ENCODE measurements at regions not wholly inside any gene's neighbourhood (a gene's known extent, or its start where the extent isn't known, plus 50 kb on each side); places are given as distances from the start of the nearest gene placed in this dataset.

DNA sequence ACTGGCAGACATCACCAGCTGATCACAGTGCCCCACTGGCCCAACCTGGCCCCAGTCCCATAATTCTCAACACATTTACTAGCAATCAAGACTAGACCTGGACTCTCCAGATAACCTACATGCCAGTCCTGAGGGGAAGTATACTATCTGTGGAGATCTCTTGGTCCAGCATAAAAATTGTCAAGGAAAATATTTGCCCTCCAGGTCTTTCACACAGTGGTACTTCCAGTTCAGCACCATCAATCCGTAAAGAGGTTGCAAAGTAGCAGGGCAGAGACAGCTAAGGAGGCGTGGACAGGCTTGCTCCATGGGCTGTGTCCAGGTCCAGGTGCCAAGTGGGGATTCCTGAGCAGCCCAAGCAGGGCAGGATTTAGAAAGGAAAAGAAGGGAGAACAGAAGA, 143.6 kb upstream of the BACE2 start:
- H3K4me1 ChIP-seq (ENCODE audit: insufficient read depth, low read length), result no peaks in the 10 kb centered on the region
- H3K79me2 ChIP-seq (ENCODE audit: low read length), result no peaks in the 10 kb centered on the region
- H4K20me1 ChIP-seq (ENCODE audit: low read length), result no peaks in the 10 kb centered on the region
- DNase-seq, result no peak
- no peak overlapping the region for H3K27ac ChIP-seq (ENCODE audit: low read length)
- H3K4me2 ChIP-seq (ENCODE audit: low read length), result no peak overlapping the region
- intact Hi-C loops (cut with micrococcal nuclease), result no loop called here
- no peak for ATAC-seq
- H3F3A ChIP-seq (ENCODE audit: low read length, unreplicated experiment), result no peaks in the 10 kb centered on the region
- no peak overlapping the region for H3K9ac ChIP-seq (ENCODE audit: low read length)
- TF ChIP-seq EZH2phosphoT487 (IDR thresholded peaks at IDR 0.05; ENCODE audit: borderline replicate concordance, low read length) (no peak), EZH2 (IDR thresholded peaks at IDR 0.05; ENCODE audit: low read length, unreplicated experiment) (no peak)
- TF ChIP-seq, protein P1, sequence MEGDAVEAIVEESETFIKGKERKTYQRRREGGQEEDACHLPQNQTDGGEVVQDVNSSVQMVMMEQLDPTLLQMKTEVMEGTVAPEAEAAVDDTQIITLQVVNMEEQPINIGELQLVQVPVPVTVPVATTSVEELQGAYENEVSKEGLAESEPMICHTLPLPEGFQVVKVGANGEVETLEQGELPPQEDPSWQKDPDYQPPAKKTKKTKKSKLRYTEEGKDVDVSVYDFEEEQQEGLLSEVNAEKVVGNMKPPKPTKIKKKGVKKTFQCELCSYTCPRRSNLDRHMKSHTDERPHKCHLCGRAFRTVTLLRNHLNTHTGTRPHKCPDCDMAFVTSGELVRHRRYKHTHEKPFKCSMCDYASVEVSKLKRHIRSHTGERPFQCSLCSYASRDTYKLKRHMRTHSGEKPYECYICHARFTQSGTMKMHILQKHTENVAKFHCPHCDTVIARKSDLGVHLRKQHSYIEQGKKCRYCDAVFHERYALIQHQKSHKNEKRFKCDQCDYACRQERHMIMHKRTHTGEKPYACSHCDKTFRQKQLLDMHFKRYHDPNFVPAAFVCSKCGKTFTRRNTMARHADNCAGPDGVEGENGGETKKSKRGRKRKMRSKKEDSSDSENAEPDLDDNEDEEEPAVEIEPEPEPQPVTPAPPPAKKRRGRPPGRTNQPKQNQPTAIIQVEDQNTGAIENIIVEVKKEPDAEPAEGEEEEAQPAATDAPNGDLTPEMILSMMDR (conservative IDR thresholded peaks at IDR 0.05; ENCODE audit: low read depth, low read length), result no peak
- no peak overlapping the region for H3K4me3 ChIP-seq (ENCODE audit: low read length)
- H2AFZ ChIP-seq (ENCODE audit: low read length), result no peak overlapping the region
- no peaks in the 10 kb centered on the region for H3K9me2 ChIP-seq (replicated peaks; ENCODE audit: low read length)
- BruUV-seq (replicated peaks), result no TSS peak
- H3K27me3 ChIP-seq (ENCODE audit: low read length), result no peaks in the 10 kb centered on the region
- H3K36me3 ChIP-seq (ENCODE audit: low read depth, low read length), result no peaks in the 10 kb centered on the region
- ChIA-PET POLR2A (ENCODE audit: unreplicated experiment) (no interaction called here), CTCF (no interaction called here)
- H3K9me3 ChIP-seq (ENCODE audit: low read length), result 0 out of 2 replicates have a peak, but pooled peaks cover 4% of the 10 kb centered on the region

DNA sequence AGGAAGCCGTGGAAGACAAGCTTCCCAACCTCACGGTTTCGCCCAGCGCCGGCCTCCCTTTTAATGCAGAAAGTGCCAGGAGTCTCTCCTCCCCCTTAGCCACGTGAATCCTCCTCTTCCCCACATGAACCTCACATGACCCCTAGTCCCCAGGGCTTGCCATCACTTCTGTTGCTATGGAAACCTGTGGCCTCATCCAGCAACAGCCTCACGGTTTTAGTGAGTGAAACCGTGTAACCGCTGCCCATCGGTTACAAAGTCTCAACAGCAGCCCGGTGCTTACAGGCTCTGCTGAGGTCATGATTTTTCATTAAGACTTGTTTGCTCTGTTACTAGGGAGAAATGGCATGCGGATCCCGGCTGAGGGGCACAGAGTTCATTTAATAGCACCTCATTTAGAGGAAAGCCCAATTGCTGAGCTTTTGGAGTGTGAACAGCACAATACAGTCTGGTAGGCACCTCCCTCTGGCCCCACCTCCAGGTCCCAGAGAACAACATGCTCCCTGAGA, 143.2 kb upstream of the BACE2 start:
- Histone ChIP-seq H3K9me2 (replicated peaks; ENCODE audit: low read length) (no peaks in the 10 kb centered on the region), H3K4me2 (ENCODE audit: low read length) (no peak overlapping the region), H3K9me3 (ENCODE audit: low read length) (0 out of 2 replicates have a peak, but pooled peaks cover 4% of the 10 kb centered on the region), H3F3A (ENCODE audit: low read length, unreplicated experiment) (no peaks in the 10 kb centered on the region), H3K36me3 (ENCODE audit: low read depth, low read length) (no peaks in the 10 kb centered on the region), H3K4me1 (ENCODE audit: insufficient read depth, low read length) (no peaks in the 10 kb centered on the region), H3K27ac (ENCODE audit: low read length) (no peak overlapping the region), H3K79me2 (ENCODE audit: low read length) (no peaks in the 10 kb centered on the region), H3K27me3 (ENCODE audit: low read length) (no peaks in the 10 kb centered on the region), H3K9ac (ENCODE audit: low read length) (no peak overlapping the region), H4K20me1 (ENCODE audit: low read length) (no peaks in the 10 kb centered on the region), H3K4me3 (ENCODE audit: low read length) (no peak overlapping the region), H2AFZ (ENCODE audit: low read length) (no peak overlapping the region)
- DNase-seq (no peak), ATAC-seq (no peak)
- POLR2A ChIA-PET (ENCODE audit: unreplicated experiment), result no interaction called here
- no peak for TF ChIP-seq EZH2 (IDR thresholded peaks at IDR 0.05; ENCODE audit: low read length, unreplicated experiment)
- TF ChIP-seq, protein P1 (conservative IDR thresholded peaks at IDR 0.05; ENCODE audit: low read depth, low read length), result no peak
- TF ChIP-seq EZH2phosphoT487 (IDR thresholded peaks at IDR 0.05; ENCODE audit: borderline replicate concordance, low read length), result no peak
- intact Hi-C loops (cut with micrococcal nuclease), result no loop called here
- CTCF ChIA-PET, result no interaction called here
- no TSS peak for BruUV-seq (replicated peaks)

DNA sequence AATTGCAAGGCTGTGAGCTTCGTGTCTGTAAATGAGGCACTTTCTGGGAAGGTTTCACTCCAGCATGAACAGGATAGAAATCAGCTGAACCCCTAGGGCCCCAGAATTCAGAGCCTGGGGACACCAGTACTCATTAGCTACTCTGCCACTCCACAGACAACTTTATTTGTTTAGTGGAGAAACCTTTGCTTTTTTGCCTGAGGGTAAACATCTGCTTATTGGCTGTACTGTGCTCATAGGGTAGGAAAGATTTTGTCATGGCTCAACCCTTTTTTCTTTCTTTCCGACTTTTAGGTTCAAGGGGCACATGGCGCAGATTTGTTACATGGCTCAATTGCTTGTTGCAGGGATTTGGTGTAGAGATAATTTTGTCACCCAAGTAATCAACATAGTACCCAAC, 138.4 kb upstream of the BACE2 start:
- no peak for ATAC-seq
- no peak overlapping the region for H3K27ac ChIP-seq (ENCODE audit: low read length)
- CTCF ChIA-PET, result no interaction called here

More for the DNA sequence above, 138.4 kb upstream of the BACE2 start:
- intact Hi-C loops (cut with micrococcal nuclease), result no loop called here
- H4K20me1 ChIP-seq (ENCODE audit: low read length), result no peaks in the 10 kb centered on the region
- H2AFZ ChIP-seq (ENCODE audit: low read length), result no peak overlapping the region
- TF ChIP-seq EZH2 (IDR thresholded peaks at IDR 0.05; ENCODE audit: low read length, unreplicated experiment) (no peak), EZH2phosphoT487 (IDR thresholded peaks at IDR 0.05; ENCODE audit: borderline replicate concordance, low read length) (no peak)
- TF ChIP-seq, protein P1 (conservative IDR thresholded peaks at IDR 0.05; ENCODE audit: low read depth, low read length), result no peak
- no peaks in the 10 kb centered on the region for H3K79me2 ChIP-seq (ENCODE audit: low read length)
- H3K9me2 ChIP-seq (replicated peaks; ENCODE audit: low read length), result no peaks in the 10 kb centered on the region
- H3K9me3 ChIP-seq (ENCODE audit: low read length), result 0 out of 2 replicates have a peak, but pooled peaks cover 4% of the 10 kb centered on the region
- no peak overlapping the region for H3K4me3 ChIP-seq (ENCODE audit: low read length)
- H3K36me3 ChIP-seq (ENCODE audit: low read depth, low read length), result no peaks in the 10 kb centered on the region
- no peak overlapping the region for H3K9ac ChIP-seq (ENCODE audit: low read length)
- no peaks in the 10 kb centered on the region for H3K27me3 ChIP-seq (ENCODE audit: low read length)
- no peak overlapping the region for H3K4me2 ChIP-seq (ENCODE audit: low read length)
- BruUV-seq (replicated peaks), result no TSS peak
- H3F3A ChIP-seq (ENCODE audit: low read length, unreplicated experiment), result no peaks in the 10 kb centered on the region
- H3K4me1 ChIP-seq (ENCODE audit: insufficient read depth, low read length), result no peaks in the 10 kb centered on the region
- DNase-seq, result no peak
- POLR2A ChIA-PET (ENCODE audit: unreplicated experiment), result no interaction called here

All from PC-3 (cell line).